Epithelial cell of proximal tubule (primary cell): ENCODE measurements at regions not wholly inside any gene's neighbourhood (a gene's known extent, or its start where the extent isn't known, plus 50 kb on each side); places are given as distances from the start of the nearest gene placed in this dataset.

ENCODE experiments used
- DNase-seq: peaks from one replicate; pipeline ENCODE4 v3.0.0-alpha.2; 2011; ENCODE audit warnings: low read depth
- H3K4me3 ChIP-seq: 2 replicates; pipeline ENCODE4 v1.5.1; 2011; ENCODE audit warnings: low read depth, mild to moderate bottlenecking, low read length
- CTCF ChIP-seq: conservative IDR thresholded peaks from 2 replicates; pipeline ENCODE4 v1.5.1; 2012; ENCODE audit warnings: low read depth, mild to moderate bottlenecking, low read length

- no peak for DNase-seq
- no peak for TF ChIP-seq CTCF
- H3K4me3 ChIP-seq: no peak overlapping the region
These were observed 855.5 kb upstream of the SEMA6D start for GRCh38 chr15:46861796-46862195.

GRCh38 chr15:46865155-46865554, 852.1 kb upstream of the SEMA6D start:
- TF ChIP-seq CTCF: no peak
- no peak for DNase-seq
- H3K4me3 ChIP-seq: no peak overlapping the region

GRCh38 chr15:46872286-46872980, 844.9 kb upstream of the SEMA6D start:
- no peak for TF ChIP-seq CTCF
- H3K4me3 ChIP-seq: no peak overlapping the region

GRCh38 chr15:46872981-46873330, 844.3 kb upstream of the SEMA6D start:
- no peak for TF ChIP-seq CTCF
- no peak for DNase-seq
- no peak overlapping the region for H3K4me3 ChIP-seq

More at GRCh38 chr15:46872286-46872980, 844.9 kb upstream of the SEMA6D start:
- DNase-seq: no peak

- no peak for DNase-seq
- TF ChIP-seq CTCF: no peak
- H3K4me3 ChIP-seq: no peak overlapping the region
These were observed 838.1 kb upstream of the SEMA6D start for GRCh38 chr15:46879032-46879770.

GRCh38 chr15:46880791-46881190, 836.5 kb upstream of the SEMA6D start:
- no peak for TF ChIP-seq CTCF
- no peak for DNase-seq
- H3K4me3 ChIP-seq: no peak overlapping the region

- no peak overlapping the region for H3K4me3 ChIP-seq
- no peak for DNase-seq
- TF ChIP-seq CTCF: no peak
These were observed 824.6 kb upstream of the SEMA6D start for GRCh38 chr15:46892621-46893160.
